GM12872 (cell line): ENCODE measurements at regions not wholly inside any gene's neighbourhood (a gene's known extent, or its start where the extent isn't known, plus 50 kb on each side); places are given as distances from the start of the nearest gene placed in this dataset.

ENCODE experiments used
- CTCF ChIP-seq: IDR thresholded peaks from 3 replicates; pipeline ENCODE4 v1.5.1; 2011; ENCODE audit warnings: low read depth, mild to moderate bottlenecking, low read length, moderate library complexity; ENCODE audit not compliant: insufficient read depth

- TF ChIP-seq CTCF = no peak
These were observed 97.6 kb upstream of the SLC39A10 start for GRCh38 chr2:195559431-195559914.

GRCh38 chr2:195555971-195556370, 101.1 kb upstream of the SLC39A10 start:
- TF ChIP-seq CTCF = no peak

- TF ChIP-seq CTCF = no peak
These were observed 104.4 kb upstream of the SLC39A10 start for GRCh38 chr2:195552581-195552980.

GRCh38 chr2:195548198-195548940, 108.7 kb upstream of the SLC39A10 start:
- no peak for TF ChIP-seq CTCF

- TF ChIP-seq CTCF = no peak
These were observed 111.2 kb upstream of the SLC39A10 start for GRCh38 chr2:195545811-195546210.

GRCh38 chr2:195543902-195544894, 112.8 kb upstream of the SLC39A10 start:
- TF ChIP-seq CTCF = no peak

GRCh38 chr2:195543063-195543462, 114.0 kb upstream of the SLC39A10 start:
- TF ChIP-seq CTCF = no peak
